Body of pancreas (tissue), 4 donors: ENCODE measurements at regions not wholly inside any gene's neighbourhood (a gene's known extent, or its start where the extent isn't known, plus 50 kb on each side); places are given as distances from the start of the nearest gene placed in this dataset.

Experiments
- ATAC-seq: fragments of 150-250 bp; one replicate; pipeline ENCODE4 v1.9.1; 2016
- DNase-seq, 4 donors: peaks; one replicate each; pipeline ENCODE4 v3.0.0-alpha.2; 2019
- H3K27ac ChIP-seq, 4 donors: fragments of 200-600 bp; sonication (generic); 1 replicate in 3 of 4; 2 replicates in 1 of 4; pipeline versions ENCODE4 v1.5.1 to v1.6.1; 2016 to 2019; ENCODE audit warnings: mild to moderate bottlenecking in 1 of 4, mixed read lengths in 1 of 4, moderate library complexity in 1 of 4
- H3K27me3 ChIP-seq, 2 donors: fragments of 200-600 bp; sonication (generic); one replicate each; pipeline ENCODE4 v1.6.0; 2016; ENCODE audit warnings: mild to moderate bottlenecking in 1 of 2
- H3K36me3 ChIP-seq, 2 donors: fragments of 200-600 bp; sonication (generic); replicated peaks in 1 of 2; 2 replicates each; pipeline ENCODE4 v1.5.1; 2016; ENCODE audit warnings: low read depth in 2 of 2; ENCODE audit not compliant: insufficient read depth in 1 of 2
- H3K4me1 ChIP-seq: fragments of 200-600 bp; sonication (generic); one replicate; pipeline ENCODE4 v1.6.0; 2016
- H3K4me3 ChIP-seq, 2 donors: fragments of 200-600 bp; sonication (generic); 1 replicate in 1 of 2; 2 replicates in 1 of 2; pipeline ENCODE4 v1.5.1; 2016 to 2019
- H3K9me3 ChIP-seq, 3 donors: fragments of 200-600 bp; sonication (generic); 1 replicate in 2 of 3; 2 replicates in 1 of 3; pipeline ENCODE4 v1.5.1; 2016
- POLR2A ChIP-seq, 3 donors: fragments of 450-650 bp; IDR thresholded peaks; one replicate each; pipeline ENCODE4 v1.6.1; 2016; ENCODE audit warnings: antibody characterized with exemption in 3 of 3, mild to moderate bottlenecking in 2 of 3
- WGBS, 2 donors: methylation state at CpG; one replicate each; pipeline ENCODE4 v1.1.5; 2017; 5-methylcytosine and 5-hydroxymethylcytosine counted together
- intact Hi-C: fragments of 100-400 bp; cut with DNase I; formaldehyde crosslinking; loops from one replicate; pipeline ENCODE4 v1.15.1; 2023
- TF ChIP-seq, protein P1 (sequence below), 7 experiments: fragments of 450-650 bp in 4 of 7; fragments of 200-600 bp in 3 of 7; sonication (generic) in 3 of 7; IDR thresholded peaks; one replicate each; pipeline ENCODE4 v1.5.1; 2016 to 2019; ENCODE audit warnings: antibody characterized with exemption in 7 of 7

- H3K9me3 ChIP-seq = no peaks in the 10 kb centered on the region
Measured at GRCh38 chr3:76010252-76010651, 224.9 kb upstream of the ZNF717 start.

GRCh38 chr3:76011121-76011520 is 225.8 kb upstream of the ZNF717 start:
- TF ChIP-seq, protein P1, sequence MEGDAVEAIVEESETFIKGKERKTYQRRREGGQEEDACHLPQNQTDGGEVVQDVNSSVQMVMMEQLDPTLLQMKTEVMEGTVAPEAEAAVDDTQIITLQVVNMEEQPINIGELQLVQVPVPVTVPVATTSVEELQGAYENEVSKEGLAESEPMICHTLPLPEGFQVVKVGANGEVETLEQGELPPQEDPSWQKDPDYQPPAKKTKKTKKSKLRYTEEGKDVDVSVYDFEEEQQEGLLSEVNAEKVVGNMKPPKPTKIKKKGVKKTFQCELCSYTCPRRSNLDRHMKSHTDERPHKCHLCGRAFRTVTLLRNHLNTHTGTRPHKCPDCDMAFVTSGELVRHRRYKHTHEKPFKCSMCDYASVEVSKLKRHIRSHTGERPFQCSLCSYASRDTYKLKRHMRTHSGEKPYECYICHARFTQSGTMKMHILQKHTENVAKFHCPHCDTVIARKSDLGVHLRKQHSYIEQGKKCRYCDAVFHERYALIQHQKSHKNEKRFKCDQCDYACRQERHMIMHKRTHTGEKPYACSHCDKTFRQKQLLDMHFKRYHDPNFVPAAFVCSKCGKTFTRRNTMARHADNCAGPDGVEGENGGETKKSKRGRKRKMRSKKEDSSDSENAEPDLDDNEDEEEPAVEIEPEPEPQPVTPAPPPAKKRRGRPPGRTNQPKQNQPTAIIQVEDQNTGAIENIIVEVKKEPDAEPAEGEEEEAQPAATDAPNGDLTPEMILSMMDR (IDR thresholded peaks at IDR 0.05) = no peak
- no peak for TF ChIP-seq POLR2A (IDR thresholded peaks at IDR 0.05)
- ATAC-seq = no peak
- Histone ChIP-seq H3K27me3 (no peaks in the 10 kb centered on the region), H3K4me1 (no peaks in the 10 kb centered on the region), H3K36me3 (no peaks in the 10 kb centered on the region), H3K4me3 (no peak overlapping the region), H3K9me3 (no peaks in the 10 kb centered on the region), H3K27ac (no peak overlapping the region)
- DNase-seq = no peak
- 44 to 48% methylated on average over 6 of the region's 6 CpGs for WGBS, 2 donors
- intact Hi-C loops = no loop called here

More at GRCh38 chr3:76010252-76010651, 224.9 kb upstream of the ZNF717 start:
- Histone ChIP-seq H3K27ac (no peak overlapping the region), H3K27me3 (no peaks in the 10 kb centered on the region), H3K36me3 (no peaks in the 10 kb centered on the region), H3K4me1 (no peaks in the 10 kb centered on the region), H3K4me3 (no peak overlapping the region)
- intact Hi-C loops = no loop called here
- no peak for DNase-seq
- WGBS, 2 donors = 51 to 60% methylated on average over 3 of the region's 3 CpGs
- ATAC-seq = no peak
- TF ChIP-seq POLR2A (IDR thresholded peaks at IDR 0.05) = no peak
- TF ChIP-seq, protein P1 (IDR thresholded peaks at IDR 0.05) = no peak

DNA sequence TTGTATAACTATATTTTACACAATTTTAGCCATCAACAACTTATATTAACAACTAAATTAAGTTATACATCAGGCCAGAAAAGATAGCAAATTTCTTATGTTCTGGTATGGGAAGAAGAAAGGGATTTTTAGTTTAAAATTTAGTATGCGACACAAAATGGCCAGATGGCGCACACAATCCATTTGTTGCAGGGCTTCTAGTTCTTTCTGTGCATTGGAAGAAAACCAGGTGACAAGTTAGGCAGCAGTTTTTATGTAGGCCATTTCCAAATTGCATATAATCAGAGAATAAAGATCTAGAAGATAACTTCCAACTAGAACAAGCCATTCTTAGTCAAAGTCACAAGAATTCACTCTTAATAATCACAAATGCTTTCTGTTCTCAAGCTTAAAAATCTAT is 230.1 kb upstream of the ZNF717 start:
- 72 to 94% methylated on average over 2 of the region's 2 CpGs for WGBS, 2 donors
- intact Hi-C loops = no loop called here

DNA sequence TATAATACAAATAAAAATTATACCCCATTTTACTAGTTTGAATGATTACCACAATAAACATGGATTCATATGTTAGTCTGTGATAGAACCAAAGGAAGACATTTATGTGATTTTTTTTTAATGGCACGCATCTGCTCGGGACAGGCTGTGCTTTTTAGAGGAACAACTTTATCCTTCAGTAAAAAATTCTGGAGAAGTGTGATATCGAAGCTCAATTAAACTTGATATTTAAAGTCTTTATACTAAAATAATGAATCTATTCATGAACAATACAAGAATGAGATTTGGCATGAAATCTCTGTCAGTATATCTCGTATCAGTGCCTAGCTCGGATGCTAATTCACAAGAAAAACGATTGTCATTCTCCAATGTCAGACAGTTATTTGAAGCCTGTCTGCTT is 230.8 kb upstream of the ZNF717 start:
- Histone ChIP-seq H3K36me3 (no peaks in the 10 kb centered on the region), H3K4me3 (no peak overlapping the region), H3K27ac (no peak overlapping the region), H3K27me3 (no peaks in the 10 kb centered on the region), H3K9me3 (no peaks in the 10 kb centered on the region), H3K4me1 (no peaks in the 10 kb centered on the region)
- no peak for ATAC-seq
- no peak for DNase-seq
- no peak for TF ChIP-seq POLR2A (IDR thresholded peaks at IDR 0.05)
- TF ChIP-seq, protein P1 (IDR thresholded peaks at IDR 0.05) = no peak
- intact Hi-C loops = no loop called here
- WGBS, 2 donors = 67 to 75% methylated on average over 6 of the region's 6 CpGs

More for the DNA sequence above, 230.1 kb upstream of the ZNF717 start:
- H3K27ac ChIP-seq = no peak overlapping the region
- no peaks in the 10 kb centered on the region for H3K4me1 ChIP-seq
- H3K36me3 ChIP-seq = no peaks in the 10 kb centered on the region
- no peak for DNase-seq
- no peaks in the 10 kb centered on the region for H3K27me3 ChIP-seq
- TF ChIP-seq, protein P1 (IDR thresholded peaks at IDR 0.05) = no peak
- TF ChIP-seq POLR2A (IDR thresholded peaks at IDR 0.05) = no peak
- no peak for ATAC-seq
- H3K9me3 ChIP-seq = no peaks in the 10 kb centered on the region
- H3K4me3 ChIP-seq = no peak overlapping the region

DNA sequence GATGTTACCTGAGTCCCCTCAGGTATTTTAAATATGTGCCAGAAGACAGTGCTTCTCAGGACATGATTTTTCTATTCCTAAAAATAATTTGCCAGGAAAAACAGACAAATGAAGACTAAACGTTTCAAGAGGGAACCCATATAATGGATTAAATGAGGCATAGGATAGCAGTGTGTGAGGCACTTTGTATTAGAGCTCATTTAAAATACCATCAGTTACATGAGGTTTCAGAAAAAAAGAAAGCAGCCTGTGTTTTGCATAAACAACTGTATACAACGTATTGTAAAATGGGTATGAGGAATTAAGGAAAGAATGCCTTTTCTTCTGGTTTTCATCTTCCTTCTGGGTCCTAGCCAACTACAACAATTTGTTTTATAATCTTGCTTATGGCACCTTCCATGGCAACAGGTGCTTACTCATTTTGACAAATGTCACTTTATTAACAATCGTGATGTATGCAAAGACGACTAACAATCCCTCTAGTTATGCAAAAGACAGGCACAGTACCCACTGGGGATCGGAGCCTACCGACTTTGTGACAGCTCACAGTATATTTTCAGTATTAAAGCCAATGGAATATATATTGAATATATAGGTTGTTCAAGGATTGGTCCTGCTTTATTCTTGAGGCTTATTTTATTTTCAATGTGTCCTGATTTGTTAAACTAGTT is 231.6 kb upstream of the ZNF717 start:
- Histone ChIP-seq H3K27ac (no peak overlapping the region), H3K4me3 (no peak overlapping the region), H3K9me3 (no peaks in the 10 kb centered on the region), H3K36me3 (no peaks in the 10 kb centered on the region), H3K27me3 (no peaks in the 10 kb centered on the region), H3K4me1 (no peaks in the 10 kb centered on the region)
- no peak for ATAC-seq
- intact Hi-C loops = no loop called here
- 55 to 56% methylated on average over 6 of the region's 6 CpGs for WGBS, 2 donors
- DNase-seq = no peak
- TF ChIP-seq POLR2A (IDR thresholded peaks at IDR 0.05) = no peak
- TF ChIP-seq, protein P1 (IDR thresholded peaks at IDR 0.05) = no peak
